Activated T-cell treated with anti-CD3 and anti-CD28 coated beads, Interleukin-2, amount 50 U/mL, for 72 hours (primary cell): ENCODE measurements at regions not wholly inside any gene's neighbourhood (a gene's known extent, or its start where the extent isn't known, plus 50 kb on each side); places are given as distances from the start of the nearest gene placed in this dataset.

Experiments
- ATAC-seq, 2 donors: fragments of 150-1000 bp; cut with Tn5 transposase; replicated peaks in 1 of 2; 2 replicates each; pipeline ENCODE4 v1.10.0; 2021; ENCODE audit warnings: moderate library complexity in 2 of 2, mild to moderate bottlenecking in 1 of 2
- DNase-seq, 2 donors: peaks; one replicate each; pipeline ENCODE4 v3.0.0; 2021 to 2022; ENCODE audit warnings: mixed read lengths in 1 of 2
- H3K27ac Mint-ChIP-seq: one replicate; pipeline ENCODE4 v1.8.0; 2022; ENCODE audit warnings: mild to moderate bottlenecking, moderate library complexity, mixed read lengths
- H3K27me3 Mint-ChIP-seq: one replicate; pipeline ENCODE4 v1.8.0; 2022; ENCODE audit warnings: low read depth, mixed read lengths
- H3K36me3 Mint-ChIP-seq, 2 donors: one replicate each; pipeline ENCODE4 v1.8.0; 2022; ENCODE audit warnings: mixed read lengths in 2 of 2, mild to moderate bottlenecking in 1 of 2; ENCODE audit not compliant: insufficient read depth in 2 of 2
- H3K4me1 Mint-ChIP-seq: one replicate; pipeline ENCODE4 v1.8.0; 2022; ENCODE audit warnings: low read depth, mixed read lengths
- H3K4me3 Mint-ChIP-seq, 2 donors: one replicate each; pipeline ENCODE4 v1.8.0; 2022; ENCODE audit warnings: mild to moderate bottlenecking in 2 of 2, mixed read lengths in 2 of 2, moderate library complexity in 2 of 2
- H3K9me3 Mint-ChIP-seq, 2 donors: one replicate each; pipeline ENCODE4 v1.8.0; 2022; ENCODE audit warnings: mixed read lengths in 2 of 2

- H3K27ac Mint-ChIP-seq = no peak overlapping the region
- no peaks in the 10 kb centered on the region for H3K4me1 Mint-ChIP-seq
- H3K27me3 Mint-ChIP-seq = no peaks in the 10 kb centered on the region
- ATAC-seq = no peak
- peaks cover 0 to 7% of the 10 kb centered on the region in 2 donors for H3K9me3 Mint-ChIP-seq
- no peaks in the 10 kb centered on the region for H3K36me3 Mint-ChIP-seq
- no peak overlapping the region for H3K4me3 Mint-ChIP-seq
- DNase-seq = no peak
These were observed 228.7 kb upstream of the RND3 start for GRCh38 chr2:150716186-150716585.

- DNase-seq = no peak
- Mint-ChIP-seq H3K4me3 (no peak overlapping the region), H3K4me1 (no peaks in the 10 kb centered on the region), H3K9me3 (peaks cover 0 to 5% of the 10 kb centered on the region in 2 donors), H3K36me3 (no peaks in the 10 kb centered on the region), H3K27ac (no peak overlapping the region), H3K27me3 (no peaks in the 10 kb centered on the region)
- ATAC-seq = no peak
These were observed 228.0 kb upstream of the RND3 start for GRCh38 chr2:150715501-150715900.

- H3K4me1 Mint-ChIP-seq = no peaks in the 10 kb centered on the region
- no peak overlapping the region for H3K4me3 Mint-ChIP-seq
- no peaks in the 10 kb centered on the region for H3K36me3 Mint-ChIP-seq
- H3K9me3 Mint-ChIP-seq = peaks cover 0 to 5% of the 10 kb centered on the region in 2 donors
- DNase-seq (no peak), ATAC-seq (no peak)
- H3K27me3 Mint-ChIP-seq = no peaks in the 10 kb centered on the region
- no peak overlapping the region for H3K27ac Mint-ChIP-seq
These were observed 223.4 kb upstream of the RND3 start for GRCh38 chr2:150710916-150711315.

- Mint-ChIP-seq H3K4me1 (no peaks in the 10 kb centered on the region), H3K36me3 (no peaks in the 10 kb centered on the region), H3K27ac (no peak overlapping the region), H3K27me3 (no peaks in the 10 kb centered on the region), H3K4me3 (no peak overlapping the region), H3K9me3 (peaks cover 0 to 5% of the 10 kb centered on the region in 2 donors)
- no peak for ATAC-seq
- DNase-seq = no peak
These were observed 222.6 kb upstream of the RND3 start for GRCh38 chr2:150710041-150710440.

- H3K27ac Mint-ChIP-seq = no peak overlapping the region
These were observed 219.1 kb upstream of the RND3 start for GRCh38 chr2:150706561-150706960.

GRCh38 chr2:150705767-150706166 lies 218.3 kb upstream of the RND3 start:
- no peaks in the 10 kb centered on the region for H3K36me3 Mint-ChIP-seq
- H3K4me1 Mint-ChIP-seq = no peaks in the 10 kb centered on the region
- H3K27ac Mint-ChIP-seq = no peak overlapping the region
- DNase-seq (no peak), ATAC-seq (no peak)
- H3K27me3 Mint-ChIP-seq = no peaks in the 10 kb centered on the region
- no peak overlapping the region for H3K4me3 Mint-ChIP-seq
- no peaks in the 10 kb centered on the region for H3K9me3 Mint-ChIP-seq

More at GRCh38 chr2:150706561-150706960, 219.1 kb upstream of the RND3 start:
- ATAC-seq (no peak), DNase-seq (no peak)
- Mint-ChIP-seq H3K36me3 (no peaks in the 10 kb centered on the region), H3K4me1 (no peaks in the 10 kb centered on the region), H3K4me3 (no peak overlapping the region), H3K9me3 (no peaks in the 10 kb centered on the region), H3K27me3 (no peaks in the 10 kb centered on the region)

GRCh38 chr2:150705357-150705756 lies 217.9 kb upstream of the RND3 start:
- Mint-ChIP-seq H3K4me3 (no peak overlapping the region), H3K27me3 (no peaks in the 10 kb centered on the region)

GRCh38 chr2:150702791-150703190 lies 215.3 kb upstream of the RND3 start:
- Mint-ChIP-seq H3K27me3 (no peaks in the 10 kb centered on the region), H3K9me3 (no peaks in the 10 kb centered on the region), H3K36me3 (no peaks in the 10 kb centered on the region), H3K27ac (no peak overlapping the region), H3K4me3 (no peak overlapping the region), H3K4me1 (no peaks in the 10 kb centered on the region)
- no peak for DNase-seq
- no peak for ATAC-seq

More at GRCh38 chr2:150705357-150705756, 217.9 kb upstream of the RND3 start:
- H3K4me1 Mint-ChIP-seq = no peaks in the 10 kb centered on the region
- no peak overlapping the region for H3K27ac Mint-ChIP-seq
- H3K9me3 Mint-ChIP-seq = no peaks in the 10 kb centered on the region
- no peaks in the 10 kb centered on the region for H3K36me3 Mint-ChIP-seq
- ATAC-seq = no peak
- DNase-seq = no peak

- Mint-ChIP-seq H3K27ac (no peak overlapping the region), H3K9me3 (no peaks in the 10 kb centered on the region), H3K36me3 (no peaks in the 10 kb centered on the region), H3K27me3 (no peaks in the 10 kb centered on the region), H3K4me3 (no peak overlapping the region), H3K4me1 (no peaks in the 10 kb centered on the region)
- ATAC-seq = no peak
- no peak for DNase-seq
These were observed 213.5 kb upstream of the RND3 start for GRCh38 chr2:150700666-150701580.

GRCh38 chr2:150699218-150699617 lies 211.8 kb upstream of the RND3 start:
- Mint-ChIP-seq H3K36me3 (no peaks in the 10 kb centered on the region), H3K27me3 (no peaks in the 10 kb centered on the region), H3K9me3 (peaks cover 0 to 2% of the 10 kb centered on the region in 2 donors), H3K4me3 (no peak overlapping the region), H3K27ac (no peak overlapping the region), H3K4me1 (no peaks in the 10 kb centered on the region)
- DNase-seq (no peak), ATAC-seq (no peak)

GRCh38 chr2:150698016-150698661 lies 210.7 kb upstream of the RND3 start:
- Mint-ChIP-seq H3K9me3 (peaks cover 0 to 2% of the 10 kb centered on the region in 2 donors), H3K36me3 (no peaks in the 10 kb centered on the region), H3K27ac (no peak overlapping the region), H3K4me3 (no peak overlapping the region), H3K4me1 (no peaks in the 10 kb centered on the region), H3K27me3 (no peaks in the 10 kb centered on the region)
- DNase-seq = no peak
- no peak for ATAC-seq

GRCh38 chr2:150697596-150697995 lies 210.1 kb upstream of the RND3 start:
- DNase-seq = no peak
- no peaks in the 10 kb centered on the region for H3K4me1 Mint-ChIP-seq
- H3K27ac Mint-ChIP-seq = no peak overlapping the region
- no peaks in the 10 kb centered on the region for H3K27me3 Mint-ChIP-seq
- no peak overlapping the region for H3K4me3 Mint-ChIP-seq
- peaks cover 0 to 2% of the 10 kb centered on the region in 2 donors for H3K9me3 Mint-ChIP-seq
- ATAC-seq = no peak
- no peaks in the 10 kb centered on the region for H3K36me3 Mint-ChIP-seq

- H3K4me3 Mint-ChIP-seq = no peak overlapping the region
- H3K27me3 Mint-ChIP-seq = no peaks in the 10 kb centered on the region
- no peak overlapping the region for H3K27ac Mint-ChIP-seq
- H3K9me3 Mint-ChIP-seq = peaks cover 0 to 2% of the 10 kb centered on the region in 2 donors
- no peak for DNase-seq
- ATAC-seq = no peak
- no peaks in the 10 kb centered on the region for H3K4me1 Mint-ChIP-seq
- H3K36me3 Mint-ChIP-seq = no peaks in the 10 kb centered on the region
These were observed 208.1 kb upstream of the RND3 start for GRCh38 chr2:150695451-150696135.
